Cardiac muscle cell (in vitro differentiated cells and primary cell): ENCODE measurements at regions not wholly inside any gene's neighbourhood (a gene's known extent, or its start where the extent isn't known, plus 50 kb on each side); places are given as distances from the start of the nearest gene placed in this dataset.

Source experiments
- DNase-seq, 2 donors: peaks; one replicate each; pipeline versions ENCODE4 v3.0.0 to v3.0.0-alpha.2; 2010 to 2017; ENCODE audit warnings: low read depth in 1 of 2, low spot score in 1 of 2
- H3K27ac ChIP-seq: fragments of 200-600 bp; sonication (generic); 2 replicates; pipeline ENCODE4 v1.5.1; 2016
- H3K27me3 ChIP-seq: fragments of 200-600 bp; sonication (generic); 2 replicates; pipeline ENCODE4 v1.6.0; 2016; ENCODE audit warnings: control low read depth
- H3K36me3 ChIP-seq: fragments of 200-600 bp; sonication (generic); 2 replicates; pipeline ENCODE4 v1.5.1; 2016; ENCODE audit warnings: control low read depth
- H3K4me1 ChIP-seq: fragments of 200-600 bp; sonication (generic); 2 replicates; pipeline ENCODE4 v1.8.1; 2017; ENCODE audit warnings: low read depth, mild to moderate bottlenecking, mixed run types
- H3K4me3 ChIP-seq: fragments of 200-600 bp; sonication (generic); 2 replicates; pipeline ENCODE4 v1.5.1; 2016; ENCODE audit warnings: mild to moderate bottlenecking
- H3K9me3 ChIP-seq: fragments of 200-600 bp; sonication (generic); 2 replicates; pipeline ENCODE4 v1.5.1; 2017; ENCODE audit warnings: low read depth, mild to moderate bottlenecking, control low read depth
- TF ChIP-seq, protein P1 (sequence below): IDR thresholded peaks from 2 replicates; pipeline ENCODE4 v1.5.1; 2012; ENCODE audit warnings: low read depth, mild to moderate bottlenecking, low read length

- no peaks in the 10 kb centered on the region for H3K4me1 ChIP-seq
- no peaks in the 10 kb centered on the region for H3K9me3 ChIP-seq
- H3K36me3 ChIP-seq = no peaks in the 10 kb centered on the region
- DNase-seq = no peak
- TF ChIP-seq, protein P1, sequence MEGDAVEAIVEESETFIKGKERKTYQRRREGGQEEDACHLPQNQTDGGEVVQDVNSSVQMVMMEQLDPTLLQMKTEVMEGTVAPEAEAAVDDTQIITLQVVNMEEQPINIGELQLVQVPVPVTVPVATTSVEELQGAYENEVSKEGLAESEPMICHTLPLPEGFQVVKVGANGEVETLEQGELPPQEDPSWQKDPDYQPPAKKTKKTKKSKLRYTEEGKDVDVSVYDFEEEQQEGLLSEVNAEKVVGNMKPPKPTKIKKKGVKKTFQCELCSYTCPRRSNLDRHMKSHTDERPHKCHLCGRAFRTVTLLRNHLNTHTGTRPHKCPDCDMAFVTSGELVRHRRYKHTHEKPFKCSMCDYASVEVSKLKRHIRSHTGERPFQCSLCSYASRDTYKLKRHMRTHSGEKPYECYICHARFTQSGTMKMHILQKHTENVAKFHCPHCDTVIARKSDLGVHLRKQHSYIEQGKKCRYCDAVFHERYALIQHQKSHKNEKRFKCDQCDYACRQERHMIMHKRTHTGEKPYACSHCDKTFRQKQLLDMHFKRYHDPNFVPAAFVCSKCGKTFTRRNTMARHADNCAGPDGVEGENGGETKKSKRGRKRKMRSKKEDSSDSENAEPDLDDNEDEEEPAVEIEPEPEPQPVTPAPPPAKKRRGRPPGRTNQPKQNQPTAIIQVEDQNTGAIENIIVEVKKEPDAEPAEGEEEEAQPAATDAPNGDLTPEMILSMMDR = no peak
- H3K27ac ChIP-seq = no peak overlapping the region
- H3K4me3 ChIP-seq = no peak overlapping the region
- H3K27me3 ChIP-seq = no peaks in the 10 kb centered on the region
Observed at GRCh38 chr1:80931178-80931577, 869.6 kb upstream of the ADGRL2 start.

- no peak for DNase-seq
- H3K9me3 ChIP-seq = no peaks in the 10 kb centered on the region
- H3K36me3 ChIP-seq = no peaks in the 10 kb centered on the region
- no peak overlapping the region for H3K4me3 ChIP-seq
- TF ChIP-seq, protein P1 = no peak
- H3K4me1 ChIP-seq = no peaks in the 10 kb centered on the region
- H3K27me3 ChIP-seq = no peaks in the 10 kb centered on the region
- no peak overlapping the region for H3K27ac ChIP-seq
Observed at GRCh38 chr1:80929868-80930508, 870.7 kb upstream of the ADGRL2 start.

GRCh38 chr1:80926531-80926930 is 874.2 kb upstream of the ADGRL2 start:
- Histone ChIP-seq H3K36me3 (no peaks in the 10 kb centered on the region), H3K27ac (no peak overlapping the region), H3K4me3 (no peak overlapping the region), H3K27me3 (no peaks in the 10 kb centered on the region), H3K4me1 (no peaks in the 10 kb centered on the region), H3K9me3 (no peaks in the 10 kb centered on the region)
- TF ChIP-seq, protein P1 = no peak
- DNase-seq = peak in 1 of 2 donors; percentile 16

GRCh38 chr1:80925130-80925805 is 875.5 kb upstream of the ADGRL2 start:
- Histone ChIP-seq H3K4me1 (no peaks in the 10 kb centered on the region), H3K9me3 (no peaks in the 10 kb centered on the region), H3K36me3 (no peaks in the 10 kb centered on the region), H3K4me3 (no peak overlapping the region), H3K27me3 (no peaks in the 10 kb centered on the region), H3K27ac (no peak overlapping the region)
- TF ChIP-seq, protein P1 = no peak
- DNase-seq = no peak

DNA sequence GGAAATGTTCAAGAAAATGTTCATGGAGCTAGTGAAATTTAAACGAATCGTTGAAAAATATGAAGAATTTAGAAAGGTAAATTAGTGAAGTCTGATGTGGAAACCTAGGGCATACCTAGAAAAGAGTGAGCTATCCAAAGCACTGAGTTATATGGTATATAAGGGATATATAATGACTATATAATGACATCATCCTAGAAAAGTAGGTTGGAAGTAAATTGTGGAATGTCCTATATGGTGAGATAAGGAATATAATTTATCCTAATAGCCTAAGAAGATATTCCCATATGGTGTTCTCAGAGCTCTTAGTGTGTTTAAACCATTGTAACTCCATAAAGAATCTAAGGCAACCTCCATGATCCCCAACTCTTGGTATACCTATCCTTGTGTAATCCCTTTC is 876.4 kb upstream of the ADGRL2 start:
- Histone ChIP-seq H3K27ac (no peak overlapping the region), H3K27me3 (no peaks in the 10 kb centered on the region), H3K9me3 (no peaks in the 10 kb centered on the region), H3K4me1 (no peaks in the 10 kb centered on the region), H3K36me3 (no peaks in the 10 kb centered on the region), H3K4me3 (no peak overlapping the region)
- TF ChIP-seq, protein P1 = no peak
- DNase-seq = no peak
